ENCODE measurements at regions not wholly inside any gene's neighbourhood (a gene's known extent, or its start where the extent isn't known, plus 50 kb on each side); places are given as distances from the start of the nearest gene placed in this dataset.

DNA sequence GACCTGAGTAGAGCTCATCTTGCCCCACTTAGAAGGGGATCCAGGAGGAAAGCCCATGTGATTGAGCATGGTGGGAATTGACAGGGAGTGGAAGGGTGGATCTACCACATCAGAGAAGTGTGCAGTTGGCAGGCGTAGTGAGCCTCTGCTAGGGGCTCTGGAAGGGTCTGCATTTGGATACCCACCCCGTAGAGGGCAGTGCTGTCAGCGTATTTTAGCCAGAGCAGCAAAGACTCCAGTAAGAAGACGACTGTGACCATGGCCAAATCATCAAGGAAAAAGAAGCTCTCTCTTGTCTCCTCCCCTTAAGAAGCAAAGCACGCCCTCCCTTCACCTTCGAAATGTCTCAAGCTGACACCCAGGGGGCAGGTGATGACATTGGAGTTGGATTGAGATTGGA is 68.8 kb upstream of the INHBA start:
- no peak for ATAC-seq
- no peak for TF ChIP-seq PATZ1 (CRISPR knock-in tag; IDR thresholded peaks at IDR 0.05; ENCODE audit: borderline replicate concordance)
- TF ChIP-seq RARB (CRISPR knock-in tag; IDR thresholded peaks at IDR 0.05) = no peak
- TF ChIP-seq BACH2 (CRISPR knock-in tag; IDR thresholded peaks at IDR 0.05; ENCODE audit: borderline replicate concordance) = no peak
- TF ChIP-seq POU6F1 (CRISPR knock-in tag; IDR thresholded peaks at IDR 0.05; ENCODE audit: borderline replicate concordance, low read depth) = no peak
- TF ChIP-seq, protein P1, sequence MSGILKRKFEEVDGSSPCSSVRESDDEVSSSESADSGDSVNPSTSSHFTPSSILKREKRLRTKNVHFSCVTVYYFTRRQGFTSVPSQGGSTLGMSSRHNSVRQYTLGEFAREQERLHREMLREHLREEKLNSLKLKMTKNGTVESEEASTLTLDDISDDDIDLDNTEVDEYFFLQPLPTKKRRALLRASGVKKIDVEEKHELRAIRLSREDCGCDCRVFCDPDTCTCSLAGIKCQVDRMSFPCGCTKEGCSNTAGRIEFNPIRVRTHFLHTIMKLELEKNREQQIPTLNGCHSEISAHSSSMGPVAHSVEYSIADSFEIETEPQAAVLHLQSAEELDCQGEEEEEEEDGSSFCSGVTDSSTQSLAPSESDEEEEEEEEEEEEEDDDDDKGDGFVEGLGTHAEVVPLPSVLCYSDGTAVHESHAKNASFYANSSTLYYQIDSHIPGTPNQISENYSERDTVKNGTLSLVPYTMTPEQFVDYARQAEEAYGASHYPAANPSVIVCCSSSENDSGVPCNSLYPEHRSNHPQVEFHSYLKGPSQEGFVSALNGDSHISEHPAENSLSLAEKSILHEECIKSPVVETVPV (CRISPR knock-in tag; IDR thresholded peaks at IDR 0.05) = no peak
- no peak for TF ChIP-seq GLIS3 (CRISPR knock-in tag; IDR thresholded peaks at IDR 0.05)
- TF ChIP-seq SNAI2 (CRISPR knock-in tag; IDR thresholded peaks at IDR 0.05) = no peak
- no peak for TF ChIP-seq TOX (CRISPR knock-in tag; IDR thresholded peaks at IDR 0.05; ENCODE audit: borderline replicate concordance)
- TF ChIP-seq ZC3H10 (CRISPR knock-in tag; IDR thresholded peaks at IDR 0.05) = no peak
- TF ChIP-seq OSR1 (CRISPR knock-in tag; IDR thresholded peaks at IDR 0.05) = no peak
- no peak for TF ChIP-seq CSDC2 (CRISPR knock-in tag; IDR thresholded peaks at IDR 0.05)
- no peak for TF ChIP-seq ZNF565 (CRISPR knock-in tag; conservative IDR thresholded peaks at IDR 0.05; ENCODE audit: low read depth)
- no peak for TF ChIP-seq TCF4 (CRISPR knock-in tag; IDR thresholded peaks at IDR 0.05; ENCODE audit: borderline replicate concordance)
- TF ChIP-seq ZFP30 (CRISPR knock-in tag; IDR thresholded peaks at IDR 0.05) = no peak
- no peak for TF ChIP-seq ISL1 (CRISPR knock-in tag; IDR thresholded peaks at IDR 0.05)
- TF ChIP-seq, protein P2, sequence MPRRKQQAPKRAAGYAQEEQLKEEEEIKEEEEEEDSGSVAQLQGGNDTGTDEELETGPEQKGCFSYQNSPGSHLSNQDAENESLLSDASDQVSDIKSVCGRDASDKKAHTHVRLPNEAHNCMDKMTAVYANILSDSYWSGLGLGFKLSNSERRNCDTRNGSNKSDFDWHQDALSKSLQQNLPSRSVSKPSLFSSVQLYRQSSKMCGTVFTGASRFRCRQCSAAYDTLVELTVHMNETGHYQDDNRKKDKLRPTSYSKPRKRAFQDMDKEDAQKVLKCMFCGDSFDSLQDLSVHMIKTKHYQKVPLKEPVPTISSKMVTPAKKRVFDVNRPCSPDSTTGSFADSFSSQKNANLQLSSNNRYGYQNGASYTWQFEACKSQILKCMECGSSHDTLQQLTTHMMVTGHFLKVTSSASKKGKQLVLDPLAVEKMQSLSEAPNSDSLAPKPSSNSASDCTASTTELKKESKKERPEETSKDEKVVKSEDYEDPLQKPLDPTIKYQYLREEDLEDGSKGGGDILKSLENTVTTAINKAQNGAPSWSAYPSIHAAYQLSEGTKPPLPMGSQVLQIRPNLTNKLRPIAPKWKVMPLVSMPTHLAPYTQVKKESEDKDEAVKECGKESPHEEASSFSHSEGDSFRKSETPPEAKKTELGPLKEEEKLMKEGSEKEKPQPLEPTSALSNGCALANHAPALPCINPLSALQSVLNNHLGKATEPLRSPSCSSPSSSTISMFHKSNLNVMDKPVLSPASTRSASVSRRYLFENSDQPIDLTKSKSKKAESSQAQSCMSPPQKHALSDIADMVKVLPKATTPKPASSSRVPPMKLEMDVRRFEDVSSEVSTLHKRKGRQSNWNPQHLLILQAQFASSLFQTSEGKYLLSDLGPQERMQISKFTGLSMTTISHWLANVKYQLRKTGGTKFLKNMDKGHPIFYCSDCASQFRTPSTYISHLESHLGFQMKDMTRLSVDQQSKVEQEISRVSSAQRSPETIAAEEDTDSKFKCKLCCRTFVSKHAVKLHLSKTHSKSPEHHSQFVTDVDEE (CRISPR knock-in tag; IDR thresholded peaks at IDR 0.05) = no peak
- TF ChIP-seq ZFP3 (CRISPR knock-in tag; IDR thresholded peaks at IDR 0.05) = no peak
- no peak for TF ChIP-seq ZNF8 (CRISPR knock-in tag; IDR thresholded peaks at IDR 0.05)

DNA sequence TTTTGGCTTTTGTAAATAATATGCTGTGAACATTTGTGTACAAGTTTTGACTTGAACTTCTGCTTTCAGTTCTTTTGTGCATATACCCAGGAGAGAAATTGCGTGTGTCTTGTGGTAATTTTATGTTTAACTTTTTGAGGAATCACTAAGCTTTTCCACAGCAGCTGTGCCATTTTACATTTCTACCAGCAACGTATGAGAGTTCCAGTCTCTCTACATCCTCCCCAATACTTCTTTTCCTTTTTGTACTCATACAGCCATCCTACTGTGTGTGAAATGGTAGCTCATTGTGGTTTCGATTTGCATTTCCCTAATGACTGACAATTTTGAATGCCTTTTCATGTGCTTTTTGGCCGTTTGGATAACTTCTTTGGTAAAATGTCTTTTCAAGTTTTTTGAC is 66.3 kb upstream of the INHBA start:
- ATAC-seq = no peak
- TF ChIP-seq ZNF565 (CRISPR knock-in tag; conservative IDR thresholded peaks at IDR 0.05; ENCODE audit: low read depth) = no peak
- no peak for TF ChIP-seq BACH2 (CRISPR knock-in tag; IDR thresholded peaks at IDR 0.05; ENCODE audit: borderline replicate concordance)
- TF ChIP-seq ZFP30 (CRISPR knock-in tag; IDR thresholded peaks at IDR 0.05) = no peak
- TF ChIP-seq, protein P1 (CRISPR knock-in tag; IDR thresholded peaks at IDR 0.05) = no peak
- TF ChIP-seq ZNF70 (CRISPR knock-in tag; IDR thresholded peaks at IDR 0.05) = no peak
- no peak for TF ChIP-seq CSDC2 (CRISPR knock-in tag; IDR thresholded peaks at IDR 0.05)
- no peak for TF ChIP-seq POU6F1 (CRISPR knock-in tag; IDR thresholded peaks at IDR 0.05; ENCODE audit: borderline replicate concordance, low read depth)
- TF ChIP-seq ZNF8 (CRISPR knock-in tag; IDR thresholded peaks at IDR 0.05) = no peak
- no peak for TF ChIP-seq PATZ1 (CRISPR knock-in tag; IDR thresholded peaks at IDR 0.05; ENCODE audit: borderline replicate concordance)
- TF ChIP-seq TCF4 (CRISPR knock-in tag; IDR thresholded peaks at IDR 0.05; ENCODE audit: borderline replicate concordance) = no peak
- TF ChIP-seq GLIS3 (CRISPR knock-in tag; IDR thresholded peaks at IDR 0.05) = no peak
- TF ChIP-seq PPARA (CRISPR knock-in tag; IDR thresholded peaks at IDR 0.05; ENCODE audit: borderline replicate concordance) = no peak
- TF ChIP-seq ESRRG (CRISPR knock-in tag; IDR thresholded peaks at IDR 0.05) = no peak
- no peak for TF ChIP-seq TOX (CRISPR knock-in tag; IDR thresholded peaks at IDR 0.05; ENCODE audit: borderline replicate concordance)
- no peak for TF ChIP-seq OSR1 (CRISPR knock-in tag; IDR thresholded peaks at IDR 0.05)
- no peak for TF ChIP-seq ARNTL (CRISPR knock-in tag; IDR thresholded peaks at IDR 0.05; ENCODE audit: borderline replicate concordance, low read depth)
- TF ChIP-seq SNAI2 (CRISPR knock-in tag; IDR thresholded peaks at IDR 0.05) = no peak

Data from SK-N-SH treated with all-trans-retinoic acid at 6 μM for 48 hours (cell line).